GM11168 (cell line): ENCODE measurements at regions not wholly inside any gene's neighbourhood (a gene's known extent, or its start where the extent isn't known, plus 50 kb on each side); places are given as distances from the start of the nearest gene placed in this dataset.

ENCODE experiments used
- in situ Hi-C: fragments of 300-500 bp; cut with MboI; formaldehyde crosslinking; loops from one replicate; pipeline ENCODE4 v1.12.0; 2022; ENCODE audit warnings: low sequenced_read_pairs; ENCODE audit not compliant: unreplicated experiment

DNA sequence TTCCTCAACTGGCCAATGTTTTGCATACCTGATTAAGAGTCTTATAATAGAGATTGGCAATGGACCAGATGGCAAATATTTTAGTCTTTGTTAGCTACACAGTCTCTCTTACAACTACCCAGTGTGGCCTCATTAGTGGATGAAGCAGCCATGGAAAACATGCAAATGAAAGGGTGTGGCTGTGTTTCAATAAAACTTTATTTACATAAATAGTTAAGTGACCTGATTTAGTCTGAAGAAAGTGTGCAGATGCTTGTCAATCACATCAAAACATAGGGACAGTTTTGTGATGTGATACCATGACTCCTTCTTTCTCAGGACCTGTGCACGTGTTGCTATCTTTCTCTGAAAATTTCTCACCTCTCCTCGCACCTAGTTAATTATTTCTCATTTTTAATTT is 309.8 kb upstream of the GRM7 start:
- in situ Hi-C loops: no loop called here

DNA sequence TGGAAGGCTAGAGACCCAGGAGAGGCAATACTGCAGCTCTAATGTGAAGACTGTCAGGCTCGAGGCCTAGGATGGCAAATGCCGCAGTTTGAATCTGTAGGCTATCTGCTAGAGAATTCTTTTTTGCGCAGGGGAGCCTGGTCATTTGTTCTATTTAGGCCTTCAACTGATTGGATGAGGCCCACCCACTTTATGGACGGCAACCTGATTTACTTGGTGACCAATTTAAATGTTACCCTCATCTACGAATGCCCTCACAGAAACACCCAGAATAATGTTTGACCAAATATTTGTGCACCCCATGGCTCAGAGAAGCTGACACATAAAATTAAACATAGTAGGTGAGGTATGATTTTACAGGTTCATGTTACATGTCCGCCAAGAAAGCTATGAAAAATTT is 300.7 kb upstream of the GRM7 start:
- in situ Hi-C loops: no loop called here

DNA sequence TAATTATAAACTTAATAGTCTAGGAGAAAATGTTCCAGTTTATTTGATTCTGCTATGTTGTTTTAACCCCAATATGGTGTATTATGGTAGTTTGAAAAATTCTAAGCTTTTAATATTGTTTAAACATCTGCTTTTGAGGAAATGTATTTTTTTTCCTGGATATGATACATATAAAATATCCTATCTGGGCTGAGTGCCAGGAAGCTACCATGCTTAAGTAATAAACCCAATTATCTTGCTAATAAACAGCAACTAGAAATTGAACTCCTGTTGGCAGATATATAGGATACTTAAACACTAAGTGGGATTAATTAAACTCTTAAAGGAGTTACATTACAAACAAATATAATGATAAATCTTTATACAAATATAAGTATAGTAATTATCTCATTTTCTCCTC is 293.7 kb upstream of the GRM7 start:
- in situ Hi-C loops: no loop called here

DNA sequence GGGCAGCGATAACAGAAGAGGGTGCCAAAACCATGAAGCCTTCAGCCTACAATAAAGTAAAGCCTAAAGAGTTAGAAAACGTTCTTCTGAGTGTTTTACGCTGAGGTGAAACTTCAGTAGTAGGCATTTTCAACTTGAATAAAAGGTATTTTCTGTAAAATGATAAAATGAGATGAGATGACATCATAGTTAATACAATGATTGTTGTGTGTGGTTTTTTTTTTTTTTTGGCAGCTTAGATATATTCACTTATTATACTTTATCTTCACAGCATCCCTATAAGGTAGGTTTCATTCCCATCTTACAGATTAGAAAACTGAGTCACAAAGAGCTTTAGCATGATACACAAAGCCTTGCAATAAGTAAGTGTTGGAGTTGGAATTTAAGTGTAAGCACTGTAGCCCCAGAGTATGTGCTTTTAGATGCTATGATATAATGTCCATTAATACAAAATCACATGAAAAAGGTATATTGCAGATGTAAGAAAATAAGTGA is 291.9 kb upstream of the GRM7 start:
- in situ Hi-C loops: no loop called here

DNA sequence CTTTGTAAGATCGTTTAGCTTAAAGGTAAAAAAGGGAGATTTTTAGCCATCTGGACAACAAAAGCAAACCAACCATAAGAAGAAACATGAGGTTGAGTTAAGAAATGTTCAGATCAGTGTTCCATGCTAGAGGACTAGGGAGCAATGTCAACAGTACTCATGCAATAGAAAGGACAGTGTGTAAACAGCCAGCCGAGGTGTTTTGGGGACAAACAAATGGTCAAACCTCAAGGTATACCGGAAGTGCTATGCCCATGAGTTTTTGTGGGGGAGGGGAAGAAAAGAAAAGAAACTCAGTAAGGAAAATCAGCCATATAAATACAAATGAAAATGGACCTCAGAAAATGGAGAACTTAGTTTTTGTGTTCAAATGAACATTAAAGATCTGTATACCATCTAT is 289.5 kb upstream of the GRM7 start:
- in situ Hi-C loops: no loop called here

DNA sequence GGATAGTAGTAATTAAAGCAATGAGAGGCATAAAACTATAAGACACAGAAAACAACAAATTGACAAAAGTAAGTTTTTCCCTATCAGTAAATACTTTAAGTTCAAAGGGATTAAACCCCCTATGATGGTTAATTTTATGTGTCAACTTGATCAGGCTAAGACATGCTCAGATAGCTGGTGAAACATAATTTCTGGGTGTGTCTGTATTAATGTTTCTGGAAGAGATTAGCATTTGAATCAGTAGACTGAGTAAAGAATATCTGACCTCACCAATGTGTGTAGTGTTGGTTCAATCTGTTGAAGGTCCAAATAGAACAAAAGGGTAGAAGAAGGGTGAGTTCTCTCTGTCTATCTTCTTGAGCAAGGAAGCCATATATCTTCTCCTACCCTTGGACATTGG is 283.3 kb upstream of the GRM7 start:
- in situ Hi-C loops: no loop called here

DNA sequence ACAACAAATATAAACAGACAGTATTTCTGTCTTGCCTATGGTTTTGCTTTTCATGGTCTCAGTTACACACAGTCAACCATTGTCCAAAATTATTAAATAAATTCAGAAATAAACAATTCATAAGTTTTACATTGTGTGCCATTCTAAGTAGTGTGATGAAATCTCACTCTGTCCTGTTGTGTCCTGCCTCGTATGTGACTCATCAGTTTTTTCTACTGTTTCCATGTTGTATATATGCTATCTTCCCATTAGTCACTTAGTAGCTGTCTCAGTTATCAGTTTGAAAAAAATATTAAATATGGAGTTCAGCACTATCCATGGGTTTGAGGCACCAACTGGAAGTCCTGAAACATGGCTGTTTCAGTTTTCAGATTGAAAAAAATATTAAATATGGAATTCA is 282.4 kb upstream of the GRM7 start:
- in situ Hi-C loops: no loop called here

DNA sequence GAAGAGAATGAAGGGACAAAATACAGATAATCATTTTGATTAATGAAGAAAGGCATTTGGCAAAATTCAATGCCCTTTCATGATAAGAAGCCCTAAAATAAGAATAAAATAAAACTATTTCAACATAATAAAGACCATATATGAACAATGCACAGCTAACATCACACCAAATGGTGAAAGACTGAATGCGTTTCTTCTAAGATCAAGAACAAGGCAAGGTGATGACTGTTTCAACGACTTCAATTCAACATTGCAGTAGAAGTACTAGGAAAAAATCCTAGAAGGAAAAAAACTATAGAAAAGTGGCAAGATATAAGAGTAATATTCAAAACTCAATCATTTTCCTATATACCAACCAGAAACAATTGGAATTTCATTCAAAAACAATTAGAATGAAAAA is 280.1 kb upstream of the GRM7 start:
- in situ Hi-C loops: no loop called here

DNA sequence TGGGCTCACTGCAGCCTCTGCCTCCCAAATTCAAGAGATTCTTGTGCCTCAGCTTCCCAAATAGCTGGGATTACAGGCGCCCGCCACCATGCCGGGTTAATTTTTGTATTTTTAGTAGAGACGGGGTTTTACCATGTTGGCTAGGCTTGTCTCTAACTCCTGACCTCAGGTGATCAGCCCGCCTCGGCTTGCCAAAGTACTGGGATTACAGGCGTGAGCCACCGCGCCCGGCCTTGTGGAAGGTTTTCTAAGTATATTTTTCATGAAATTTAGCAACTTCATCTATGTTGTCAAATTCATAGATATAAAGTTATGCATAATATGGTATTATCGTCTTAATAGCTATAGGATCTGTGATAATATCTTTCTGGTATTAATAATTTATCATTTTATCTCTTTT is 275.6 kb upstream of the GRM7 start:
- in situ Hi-C loops: no loop called here

DNA sequence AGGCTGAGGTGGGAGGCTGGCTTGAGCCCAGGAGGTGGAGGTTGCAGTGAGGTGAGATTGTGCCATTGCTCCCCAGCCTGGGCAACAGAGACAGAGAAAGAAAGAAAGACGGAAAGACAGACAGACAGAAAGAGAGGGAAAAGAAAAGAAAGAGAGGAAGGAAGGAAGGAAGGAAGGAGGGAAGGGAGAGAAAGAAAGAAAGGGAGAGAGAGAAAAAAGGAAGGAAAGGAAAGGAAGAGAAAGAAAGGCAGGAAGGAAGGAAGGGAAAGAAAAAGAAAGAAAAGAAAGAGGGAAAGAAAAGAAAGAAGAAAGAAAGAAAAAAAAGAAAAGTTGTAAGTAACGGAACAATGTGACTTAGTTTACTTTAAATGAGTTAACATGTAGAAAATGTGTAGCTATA is 260.7 kb upstream of the GRM7 start:
- in situ Hi-C loops: no loop called here

DNA sequence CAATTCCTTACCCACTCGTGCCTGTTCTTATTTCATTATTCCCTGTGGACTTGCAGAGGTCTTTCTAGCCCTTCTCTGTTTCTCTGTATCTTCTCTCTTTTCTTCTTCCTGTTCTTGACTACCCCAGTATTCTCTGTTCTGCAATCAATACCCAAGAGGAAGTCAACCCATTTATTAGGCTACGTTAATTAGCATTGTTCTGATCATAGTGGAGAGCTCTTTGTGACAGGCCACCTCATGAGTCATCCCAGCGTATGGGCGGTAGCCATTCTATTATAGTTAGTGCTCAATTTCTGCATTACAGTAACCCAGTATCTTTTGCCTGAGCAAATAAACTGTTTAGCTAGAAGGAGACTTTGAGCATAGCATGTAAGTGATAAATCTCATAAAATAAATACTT is 259.5 kb upstream of the GRM7 start:
- in situ Hi-C loops: no loop called here

DNA sequence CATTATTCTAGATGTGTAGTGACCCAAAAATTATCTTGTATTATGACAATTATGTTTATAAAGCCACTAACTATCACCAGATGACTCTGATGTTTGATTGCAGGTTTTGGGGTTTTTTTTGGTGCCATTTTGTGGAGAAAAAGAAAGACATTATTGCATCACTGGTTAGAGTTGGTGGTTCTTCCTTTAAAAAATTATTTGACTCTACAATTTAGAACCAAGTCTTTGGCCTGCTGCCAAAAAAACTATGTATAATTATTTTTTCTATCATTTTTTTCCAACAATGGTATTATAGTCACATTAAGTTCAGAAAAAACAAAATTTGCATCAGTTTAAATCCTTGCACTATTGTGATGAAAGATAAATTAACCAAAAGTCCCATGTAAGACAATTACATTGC is 258.6 kb upstream of the GRM7 start:
- in situ Hi-C loops: no loop called here

DNA sequence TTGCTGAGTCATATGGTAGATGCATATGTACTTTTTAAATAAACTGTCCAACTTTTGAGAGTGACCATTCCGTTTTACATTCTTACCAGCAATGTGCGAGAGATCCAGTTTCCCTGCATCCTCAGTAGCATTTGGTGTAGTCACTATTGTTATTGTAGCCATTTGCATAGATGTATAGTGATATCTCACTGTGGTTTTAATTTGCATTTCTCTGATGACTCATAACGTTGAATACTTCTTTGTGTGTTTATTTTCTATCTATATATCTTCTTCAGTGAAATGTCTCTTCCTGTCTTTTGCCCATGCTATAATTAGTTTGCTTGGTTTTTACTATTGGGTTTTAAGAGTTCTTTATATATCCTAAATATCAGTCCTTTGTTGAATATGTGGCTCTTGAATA is 255.7 kb upstream of the GRM7 start:
- in situ Hi-C loops: no loop called here

DNA sequence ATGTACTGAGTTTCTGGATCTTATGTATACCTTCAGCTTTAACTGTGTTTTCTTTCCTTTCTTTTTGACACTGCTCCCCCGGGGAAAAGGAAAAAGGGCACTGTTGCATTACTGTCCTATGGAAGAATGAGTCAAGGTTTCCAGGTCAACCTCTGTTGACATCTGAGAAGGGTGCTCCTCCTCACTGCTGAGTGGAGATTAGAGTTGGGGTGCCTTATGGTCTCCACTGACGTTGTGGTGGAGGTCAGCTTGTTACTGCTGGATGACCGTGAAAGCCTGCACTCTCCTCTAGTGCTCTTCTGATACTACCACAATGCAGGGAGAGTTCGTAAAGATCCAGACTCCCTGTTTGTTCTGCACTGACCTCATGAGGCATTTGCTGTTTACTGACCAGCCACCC is 252.1 kb upstream of the GRM7 start:
- in situ Hi-C loops: no loop called here

DNA sequence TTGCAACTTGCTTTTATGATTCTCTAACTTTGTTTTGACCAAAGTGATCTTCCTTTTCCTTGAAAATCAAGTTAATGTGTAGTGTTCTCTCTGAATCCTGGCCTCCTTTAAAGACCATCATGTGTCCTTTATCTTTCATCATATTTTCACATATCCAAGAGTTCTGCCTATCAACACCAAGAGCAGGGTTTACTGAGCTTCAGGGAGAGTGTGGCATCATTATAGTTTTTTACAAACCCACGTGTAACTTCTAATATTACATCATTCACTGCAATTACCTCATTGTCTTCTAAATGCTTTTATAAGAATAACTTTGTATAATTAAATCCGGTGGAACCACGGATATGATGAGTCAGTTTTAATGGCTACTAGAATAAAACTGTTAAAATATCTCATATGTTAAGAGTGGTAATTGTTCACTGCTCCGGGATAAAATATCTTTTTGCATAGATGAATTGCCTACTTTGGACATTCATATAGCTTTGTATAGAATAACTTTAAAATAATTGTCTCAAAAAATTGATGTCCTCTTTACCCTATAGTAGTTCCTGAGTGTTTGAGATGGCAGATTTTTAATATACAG is 248.8 kb upstream of the GRM7 start:
- in situ Hi-C loops: no loop called here

DNA sequence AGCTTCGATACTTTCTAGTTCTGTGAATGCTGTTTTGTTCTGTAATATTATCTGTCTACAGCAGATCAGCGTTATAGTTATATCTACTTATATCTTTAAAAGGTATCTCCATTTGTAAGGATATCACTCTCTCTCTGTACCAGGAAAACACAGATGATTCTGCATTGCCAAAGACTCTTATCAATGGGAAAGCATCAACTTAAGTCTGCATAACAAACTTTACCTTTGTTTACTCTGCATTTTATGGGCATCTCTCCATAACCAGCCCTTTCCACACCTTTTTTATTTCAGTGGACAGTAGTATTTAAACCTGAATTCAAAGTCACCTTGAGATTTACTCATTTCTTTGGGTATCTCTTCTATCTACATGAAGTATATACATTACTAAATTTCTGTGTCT is 238.7 kb upstream of the GRM7 start:
- in situ Hi-C loops: no loop called here

DNA sequence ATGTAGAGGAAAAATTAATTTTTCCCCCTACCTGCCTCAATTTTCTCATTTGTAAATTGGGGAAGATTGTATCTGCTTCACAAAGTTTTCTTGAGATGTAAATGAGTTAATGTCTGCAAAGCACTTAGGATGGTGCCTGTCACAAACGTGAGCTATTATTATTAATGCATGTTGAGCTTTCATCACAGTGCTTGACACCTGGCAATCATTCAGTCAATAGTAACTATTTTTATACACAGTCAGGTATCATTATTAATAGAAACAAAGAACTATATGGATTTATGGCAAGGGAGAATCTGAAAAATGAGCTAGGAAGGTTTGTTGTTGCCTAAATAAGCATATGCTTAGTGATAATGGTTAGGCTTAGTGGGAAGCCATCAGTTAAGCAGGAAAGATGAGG is 238.2 kb upstream of the GRM7 start:
- in situ Hi-C loops: no loop called here

DNA sequence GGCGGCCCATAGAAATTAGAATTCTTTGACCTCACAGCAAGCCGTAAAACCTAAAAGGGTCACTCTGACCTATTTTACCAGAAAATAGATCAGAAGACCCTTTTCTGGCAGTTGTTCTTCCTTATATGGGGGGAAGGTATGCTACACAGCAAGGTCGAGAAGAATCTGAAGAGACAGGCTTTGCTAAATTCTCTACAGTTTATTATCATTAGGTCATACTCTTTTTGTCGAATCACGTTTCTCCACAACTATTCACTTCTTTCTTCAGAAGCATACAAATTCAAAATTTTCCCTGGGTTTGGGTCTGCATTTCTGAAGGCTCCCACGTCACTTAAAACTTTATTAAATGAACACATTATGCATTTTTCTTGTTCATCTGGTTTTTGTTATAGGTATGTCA is 229.5 kb upstream of the GRM7 start:
- in situ Hi-C loops: no loop called here

DNA sequence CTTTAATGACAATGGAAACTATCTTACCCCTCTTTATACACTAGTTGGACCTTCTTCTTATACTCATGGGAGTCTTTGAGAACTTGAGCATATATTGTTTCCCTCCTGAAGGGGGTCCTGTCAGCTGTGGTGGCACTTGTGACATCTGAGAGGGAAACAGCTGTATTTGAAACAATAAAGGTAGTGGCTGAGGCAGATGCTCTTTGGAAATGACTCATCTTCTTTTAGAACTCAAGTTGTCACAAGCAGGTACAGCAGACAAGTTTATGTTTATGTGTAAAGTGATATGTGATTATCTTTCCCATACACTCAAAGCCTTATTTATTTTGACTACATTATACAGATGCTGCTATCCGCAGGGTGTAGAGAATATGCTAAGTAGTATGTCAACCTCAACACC is 220.0 kb upstream of the GRM7 start:
- in situ Hi-C loops: no loop called here

DNA sequence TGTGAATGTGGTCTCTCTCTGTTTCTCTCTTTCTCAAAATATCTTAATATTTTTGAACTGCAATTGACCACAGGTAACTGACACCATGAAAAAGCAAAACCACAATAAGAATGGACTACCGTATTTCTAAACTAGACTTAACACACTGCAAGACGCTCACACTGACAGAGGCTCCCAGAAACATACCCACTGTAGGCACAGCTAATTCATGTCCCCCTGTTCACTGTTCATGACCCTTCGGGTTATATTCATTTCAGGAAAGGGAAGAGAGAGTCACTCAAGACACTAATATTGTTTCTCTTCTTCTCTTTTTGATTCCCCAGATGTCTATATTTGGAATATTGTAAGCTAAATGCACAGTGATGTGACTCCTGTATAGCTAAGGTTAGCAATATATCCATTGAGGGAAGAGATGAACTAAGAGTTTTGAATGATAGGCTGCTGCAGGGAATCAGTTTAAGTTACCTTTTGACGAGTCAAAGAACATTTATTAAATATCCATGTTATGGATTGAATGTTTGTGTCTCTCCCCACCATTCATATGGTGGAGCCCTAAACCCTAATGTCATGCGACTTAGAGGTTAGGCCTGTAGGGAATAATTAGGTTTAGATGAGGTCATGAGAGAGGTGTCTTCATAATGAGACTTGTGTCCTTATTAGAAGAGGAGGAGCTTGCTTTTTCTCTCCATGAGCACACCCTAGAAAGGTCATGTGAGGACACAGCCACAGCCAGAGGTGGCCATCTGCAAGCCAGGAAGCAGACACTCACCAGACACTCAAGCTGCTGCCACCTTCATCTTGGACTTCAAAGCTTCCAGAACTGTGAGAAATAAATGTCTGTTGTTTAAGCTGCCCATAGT is 216.6 kb upstream of the GRM7 start:
- in situ Hi-C loops: no loop called here

DNA sequence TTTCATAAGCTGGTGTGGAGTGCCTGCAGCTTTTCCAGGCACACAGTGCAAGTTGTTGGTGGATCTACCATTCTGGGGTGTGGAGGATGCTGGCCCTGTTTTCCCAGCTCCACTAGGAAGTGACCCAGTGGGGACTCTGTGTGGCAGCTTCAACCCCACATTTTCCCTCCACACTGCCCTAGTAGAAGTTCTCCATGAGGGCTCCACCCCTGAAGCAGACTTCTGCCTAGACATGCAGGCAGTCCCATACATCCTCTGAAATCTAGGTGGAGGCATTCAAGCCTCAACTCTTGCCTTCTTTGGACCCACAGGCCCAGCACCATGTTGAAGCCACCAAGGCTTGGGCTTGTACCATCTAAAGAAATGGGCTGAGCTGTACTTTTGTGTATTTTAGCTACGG is 206.2 kb upstream of the GRM7 start:
- in situ Hi-C loops: no loop called here

DNA sequence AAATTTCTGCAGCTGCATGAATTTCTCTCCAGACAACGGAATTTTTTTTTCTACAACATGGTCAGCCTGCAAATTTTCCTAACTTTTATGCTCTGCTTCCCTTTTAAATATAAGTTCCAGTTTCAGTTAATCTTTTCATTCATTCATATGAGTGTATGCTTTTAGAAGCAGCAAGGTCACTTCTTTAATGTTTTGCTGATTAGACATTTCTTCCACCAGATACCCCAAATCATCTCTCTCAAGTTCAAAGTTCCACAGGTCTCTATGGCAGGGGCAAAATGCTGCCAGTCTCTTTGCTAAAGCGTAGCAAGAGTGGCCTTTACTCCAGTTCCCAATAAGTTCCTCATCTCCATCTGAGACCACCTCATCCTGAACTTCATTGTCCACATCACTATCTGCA is 205.6 kb upstream of the GRM7 start:
- in situ Hi-C loops: no loop called here
